ENCODE measurements at regions not wholly inside any gene's neighbourhood (a gene's known extent, or its start where the extent isn't known, plus 50 kb on each side); places are given as distances from the start of the nearest gene placed in this dataset.

DNA sequence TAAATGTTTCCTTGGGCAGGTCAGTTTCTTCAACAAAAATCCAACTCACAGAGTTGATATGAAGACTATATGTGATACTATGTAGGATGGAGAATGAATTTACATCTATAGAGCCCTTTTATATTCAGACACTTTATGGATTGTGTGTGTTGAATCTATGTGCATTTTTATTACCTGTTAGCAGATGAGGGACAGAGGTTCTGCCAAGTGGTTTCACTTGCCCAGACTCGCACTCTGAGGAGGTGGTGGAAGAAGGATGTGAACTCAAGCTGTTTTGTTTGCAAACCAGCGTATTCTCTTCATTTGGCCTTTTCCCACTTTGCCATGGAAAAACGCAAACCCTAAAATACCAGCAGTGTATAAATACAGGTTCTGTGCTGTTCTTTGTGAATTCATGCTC, 237.6 kb downstream of the TDRD15 start:
- Histone ChIP-seq H4K5ac (ENCODE audit: low read depth, low read length) (no peak overlapping the region), H3K36me3 (ENCODE audit: control insufficient read depth, insufficient read depth, low read length) (no peaks in the 10 kb centered on the region), H2AK5ac (ENCODE audit: low read depth, low read length) (no peak overlapping the region), H3K9me1 (ENCODE audit: insufficient read depth, low read length) (no peaks in the 10 kb centered on the region), H4K8ac (ENCODE audit: low read depth in 2 of 2, low read length in 2 of 2) (no peak overlapping the region), H3K4ac (ENCODE audit: low read depth, low read length) (no peak overlapping the region), H3K4me3 (ENCODE audit: insufficient read depth, low read depth, low read length) (no peak overlapping the region), H3K18ac (ENCODE audit: low read depth, low read length) (no peak overlapping the region), H2AFZ (replicated peaks; ENCODE audit: low read length, poor library complexity) (no peak overlapping the region), H3K27me3 (ENCODE audit: control insufficient read depth, insufficient read depth, low read length) (0 out of 2 replicates have a peak, but pooled peaks cover 2% of the 10 kb centered on the region), H3K9ac (ENCODE audit: low read depth, low read length) (no peak overlapping the region), H3K4me1 (ENCODE audit: control insufficient read depth, insufficient read depth, low read length) (no peaks in the 10 kb centered on the region), H3K4me2 (ENCODE audit: low read depth, low read length) (no peak overlapping the region), H3K9me3 (ENCODE audit: control insufficient read depth, insufficient read depth, low read length) (no peaks in the 10 kb centered on the region), H2BK15ac (ENCODE audit: low read depth, low read length) (no peak overlapping the region), H2BK120ac (ENCODE audit: low read depth, low read length) (no peak overlapping the region), H3K14ac (replicated peaks; ENCODE audit: low read depth, low read length) (no peak overlapping the region), H3K56ac (ENCODE audit: extremely low read depth, insufficient read depth, low read length) (no peak overlapping the region), H4K20me1 (ENCODE audit: insufficient read depth, low read length) (no peaks in the 10 kb centered on the region), H2AK9ac (replicated peaks; ENCODE audit: low read depth, low read length, poor library complexity) (no peak overlapping the region), H2BK20ac (ENCODE audit: low read depth, low read length) (no peak overlapping the region), H2BK5ac (ENCODE audit: low read depth, low read length, poor library complexity, severe bottlenecking) (no peak overlapping the region), H3K79me1 (ENCODE audit: low read depth in 1 of 2, low read length in 2 of 2) (no peaks in the 10 kb centered on the region), H3K27ac (ENCODE audit: insufficient read depth, low read length) (no peak overlapping the region), H4K91ac (ENCODE audit: insufficient read depth, low read depth, low read length) (no peak overlapping the region), H3K23ac (ENCODE audit: low read depth, low read length) (no peak overlapping the region)
- in situ Hi-C loops (cut with MboI; ENCODE audit: low sequenced_read_pairs): no loop called here
- ChIA-PET POLR2A (ENCODE audit: unreplicated experiment) (no interaction called here), CTCF (interaction anchor here (0.6 to 0.8 kb wide), 2 partner anchors 37 to 1774 kb away, joined by 3 to 4 read pairs; no protein-coding TSS in a partner anchor)
- no peak for DNase-seq
- ATAC-seq (ENCODE audit: low read depth): no peak
- intact Hi-C loops (cut with micrococcal nuclease): no loop called here
- no peak for TF ChIP-seq CHD1 (IDR thresholded peaks at IDR 0.05; ENCODE audit: low read depth, low read length)
- dilution Hi-C loops (cut with HindIII; ENCODE audit: low sequenced_read_pairs, unreplicated experiment): no loop called here
- no CpG with 5 or more reads among the region's 3 CpGs for WGBS, 2 experiments (ENCODE audit: extremely low coverage in 2 of 2, insufficient read length in 1 of 2)
- no TSS peak for BruUV-seq (replicated peaks)

Measured in IMR-90 (cell line).